GM23338 (cell line): ENCODE measurements at regions not wholly inside any gene's neighbourhood (a gene's known extent, or its start where the extent isn't known, plus 50 kb on each side); places are given as distances from the start of the nearest gene placed in this dataset.

Experiments used
- ATAC-seq: fragments of 200-7000 bp; cut with Tn5 transposase; 3 replicates; pipeline ENCODE4 v1.9.1; 2020
- DNase-seq: peaks from one replicate; pipeline ENCODE4 v3.0.0-alpha.2; 2015; ENCODE audit warnings: low spot score
- H2AFZ ChIP-seq: fragments of 200-600 bp; sonication (generic); 2 replicates; pipeline ENCODE4 v1.8.0; 2016; ENCODE audit warnings: antibody characterized with exemption, mild to moderate bottlenecking, moderate library complexity
- H3F3A ChIP-seq: fragments of 200-600 bp; sonication (generic); replicated peaks from 2 replicates; pipeline ENCODE4 v1.8.0; 2017; ENCODE audit warnings: antibody characterized with exemption, mixed run types, low read depth
- H3K27ac ChIP-seq: fragments of 200-600 bp; sonication (generic); 2 replicates; pipeline ENCODE4 v1.6.1; 2016; ENCODE audit warnings: low read depth
- H3K27me3 ChIP-seq: fragments of 200-600 bp; sonication (generic); 2 replicates; pipeline ENCODE4 v1.8.0; 2016; ENCODE audit warnings: mild to moderate bottlenecking, mixed run types, moderate library complexity; ENCODE audit not compliant: insufficient read depth
- H3K36me3 ChIP-seq: fragments of 200-600 bp; sonication (generic); 2 replicates; pipeline ENCODE4 v1.8.0; 2016; ENCODE audit warnings: mild to moderate bottlenecking; ENCODE audit not compliant: insufficient read depth
- H3K4me1 ChIP-seq: fragments of 200-600 bp; sonication (generic); 2 replicates; pipeline ENCODE4 v1.8.0; 2016; ENCODE audit warnings: mild to moderate bottlenecking, moderate library complexity; ENCODE audit not compliant: insufficient read depth
- H3K4me2 ChIP-seq: fragments of 200-600 bp; sonication (generic); 2 replicates; pipeline ENCODE4 v1.7.1; 2017; ENCODE audit warnings: mixed run types
- H3K4me3 ChIP-seq: fragments of 200-600 bp; sonication (generic); 2 replicates; pipeline ENCODE4 v1.6.1; 2016; ENCODE audit warnings: mixed run types
- H3K79me2 ChIP-seq: fragments of 200-600 bp; sonication (generic); replicated peaks from 2 replicates; pipeline ENCODE4 v1.8.0; 2017; ENCODE audit warnings: mild to moderate bottlenecking; ENCODE audit not compliant: insufficient read depth
- H3K9me2 ChIP-seq: fragments of 200-600 bp; sonication (generic); 2 replicates; pipeline ENCODE4 v1.8.0; 2017; ENCODE audit not compliant: insufficient read depth
- H4K20me1 ChIP-seq: fragments of 200-600 bp; sonication (generic); replicated peaks from 2 replicates; pipeline ENCODE4 v1.8.0; 2017; ENCODE audit warnings: mild to moderate bottlenecking; ENCODE audit not compliant: insufficient read depth
- H3K27ac Mint-ChIP-seq: 2 replicates; pipeline ENCODE4 v1.8.0; 2020; ENCODE audit warnings: inconsistent platforms, mild to moderate bottlenecking, moderate library complexity, mixed read lengths
- H3K27me3 Mint-ChIP-seq: 3 replicates; pipeline ENCODE4 v1.8.0; 2022; ENCODE audit warnings: low read depth, mild to moderate bottlenecking, moderate library complexity, mixed read lengths, inconsistent platforms; ENCODE audit not compliant: insufficient read depth, poor library complexity
- H3K36me3 Mint-ChIP-seq: 3 replicates; pipeline ENCODE4 v1.8.0; 2021; ENCODE audit warnings: low read depth, mild to moderate bottlenecking, inconsistent platforms, moderate library complexity, mixed read lengths
- H3K4me1 Mint-ChIP-seq: 3 replicates; pipeline ENCODE4 v1.8.0; 2020; ENCODE audit warnings: mild to moderate bottlenecking, inconsistent platforms, mixed read lengths
- H3K4me3 Mint-ChIP-seq: 3 replicates; pipeline ENCODE4 v1.8.0; 2021; ENCODE audit warnings: moderate library complexity, mild to moderate bottlenecking, inconsistent platforms, mixed read lengths
- H3K9me3 Mint-ChIP-seq: 3 replicates; pipeline ENCODE4 v1.8.0; 2020; ENCODE audit warnings: moderate library complexity, mild to moderate bottlenecking, inconsistent platforms, mixed read lengths
- EZH2 ChIP-seq: fragments of 200-600 bp; sonication (generic); IDR thresholded peaks from one replicate; pipeline ENCODE4 v1.8.0; 2017; ENCODE audit warnings: antibody characterized with exemption, mild to moderate bottlenecking, low read depth; ENCODE audit not compliant: unreplicated experiment
- ZNF331 ChIP-seq: fragments of 250-450 bp; sonication (Bioruptor Pico); IDR thresholded peaks from 2 replicates; pipeline ENCODE4 v1.5.0; 2020; ENCODE audit warnings: low read depth, mild to moderate bottlenecking, moderate library complexity
- TF ChIP-seq, protein P1 (sequence below): fragments of 250-450 bp; sonication (Bioruptor Pico); IDR thresholded peaks from 2 replicates; pipeline ENCODE4 v1.5.0; 2020; ENCODE audit warnings: mild to moderate bottlenecking, moderate library complexity

GRCh38 chr11:38721586-38722315 lies 2123.7 kb upstream of the RAG2 start:
- Mint-ChIP-seq H3K4me3 (no peak overlapping the region), H3K36me3 (no peaks in the 10 kb centered on the region), H3K27ac (no peak overlapping the region), H3K27me3 (no peaks in the 10 kb centered on the region), H3K4me1 (peaks cover 5% of the 10 kb centered on the region; the same call in 2 of the 3 replicates), H3K9me3 (peaks cover 5% of the 10 kb centered on the region; the same call in 1 of the 3 replicates)
- DNase-seq (no peak), ATAC-seq (no peak)
- Histone ChIP-seq H4K20me1 (no peaks in the 10 kb centered on the region), H3K36me3 (no peaks in the 10 kb centered on the region; the same call in 1 of the 2 replicates), H2AFZ (no peak overlapping the region), H3K4me2 (no peak overlapping the region), H3K4me3 (no peak overlapping the region), H3K27me3 (no peaks in the 10 kb centered on the region), H3F3A (no peaks in the 10 kb centered on the region), H3K79me2 (no peaks in the 10 kb centered on the region), H3K9me2 (no peaks in the 10 kb centered on the region), H3K27ac (no peak overlapping the region), H3K4me1 (no peaks in the 10 kb centered on the region)
- TF ChIP-seq EZH2 (no peak), ZNF331 (CRISPR knock-in tag) (no peak)
- TF ChIP-seq, protein P1, sequence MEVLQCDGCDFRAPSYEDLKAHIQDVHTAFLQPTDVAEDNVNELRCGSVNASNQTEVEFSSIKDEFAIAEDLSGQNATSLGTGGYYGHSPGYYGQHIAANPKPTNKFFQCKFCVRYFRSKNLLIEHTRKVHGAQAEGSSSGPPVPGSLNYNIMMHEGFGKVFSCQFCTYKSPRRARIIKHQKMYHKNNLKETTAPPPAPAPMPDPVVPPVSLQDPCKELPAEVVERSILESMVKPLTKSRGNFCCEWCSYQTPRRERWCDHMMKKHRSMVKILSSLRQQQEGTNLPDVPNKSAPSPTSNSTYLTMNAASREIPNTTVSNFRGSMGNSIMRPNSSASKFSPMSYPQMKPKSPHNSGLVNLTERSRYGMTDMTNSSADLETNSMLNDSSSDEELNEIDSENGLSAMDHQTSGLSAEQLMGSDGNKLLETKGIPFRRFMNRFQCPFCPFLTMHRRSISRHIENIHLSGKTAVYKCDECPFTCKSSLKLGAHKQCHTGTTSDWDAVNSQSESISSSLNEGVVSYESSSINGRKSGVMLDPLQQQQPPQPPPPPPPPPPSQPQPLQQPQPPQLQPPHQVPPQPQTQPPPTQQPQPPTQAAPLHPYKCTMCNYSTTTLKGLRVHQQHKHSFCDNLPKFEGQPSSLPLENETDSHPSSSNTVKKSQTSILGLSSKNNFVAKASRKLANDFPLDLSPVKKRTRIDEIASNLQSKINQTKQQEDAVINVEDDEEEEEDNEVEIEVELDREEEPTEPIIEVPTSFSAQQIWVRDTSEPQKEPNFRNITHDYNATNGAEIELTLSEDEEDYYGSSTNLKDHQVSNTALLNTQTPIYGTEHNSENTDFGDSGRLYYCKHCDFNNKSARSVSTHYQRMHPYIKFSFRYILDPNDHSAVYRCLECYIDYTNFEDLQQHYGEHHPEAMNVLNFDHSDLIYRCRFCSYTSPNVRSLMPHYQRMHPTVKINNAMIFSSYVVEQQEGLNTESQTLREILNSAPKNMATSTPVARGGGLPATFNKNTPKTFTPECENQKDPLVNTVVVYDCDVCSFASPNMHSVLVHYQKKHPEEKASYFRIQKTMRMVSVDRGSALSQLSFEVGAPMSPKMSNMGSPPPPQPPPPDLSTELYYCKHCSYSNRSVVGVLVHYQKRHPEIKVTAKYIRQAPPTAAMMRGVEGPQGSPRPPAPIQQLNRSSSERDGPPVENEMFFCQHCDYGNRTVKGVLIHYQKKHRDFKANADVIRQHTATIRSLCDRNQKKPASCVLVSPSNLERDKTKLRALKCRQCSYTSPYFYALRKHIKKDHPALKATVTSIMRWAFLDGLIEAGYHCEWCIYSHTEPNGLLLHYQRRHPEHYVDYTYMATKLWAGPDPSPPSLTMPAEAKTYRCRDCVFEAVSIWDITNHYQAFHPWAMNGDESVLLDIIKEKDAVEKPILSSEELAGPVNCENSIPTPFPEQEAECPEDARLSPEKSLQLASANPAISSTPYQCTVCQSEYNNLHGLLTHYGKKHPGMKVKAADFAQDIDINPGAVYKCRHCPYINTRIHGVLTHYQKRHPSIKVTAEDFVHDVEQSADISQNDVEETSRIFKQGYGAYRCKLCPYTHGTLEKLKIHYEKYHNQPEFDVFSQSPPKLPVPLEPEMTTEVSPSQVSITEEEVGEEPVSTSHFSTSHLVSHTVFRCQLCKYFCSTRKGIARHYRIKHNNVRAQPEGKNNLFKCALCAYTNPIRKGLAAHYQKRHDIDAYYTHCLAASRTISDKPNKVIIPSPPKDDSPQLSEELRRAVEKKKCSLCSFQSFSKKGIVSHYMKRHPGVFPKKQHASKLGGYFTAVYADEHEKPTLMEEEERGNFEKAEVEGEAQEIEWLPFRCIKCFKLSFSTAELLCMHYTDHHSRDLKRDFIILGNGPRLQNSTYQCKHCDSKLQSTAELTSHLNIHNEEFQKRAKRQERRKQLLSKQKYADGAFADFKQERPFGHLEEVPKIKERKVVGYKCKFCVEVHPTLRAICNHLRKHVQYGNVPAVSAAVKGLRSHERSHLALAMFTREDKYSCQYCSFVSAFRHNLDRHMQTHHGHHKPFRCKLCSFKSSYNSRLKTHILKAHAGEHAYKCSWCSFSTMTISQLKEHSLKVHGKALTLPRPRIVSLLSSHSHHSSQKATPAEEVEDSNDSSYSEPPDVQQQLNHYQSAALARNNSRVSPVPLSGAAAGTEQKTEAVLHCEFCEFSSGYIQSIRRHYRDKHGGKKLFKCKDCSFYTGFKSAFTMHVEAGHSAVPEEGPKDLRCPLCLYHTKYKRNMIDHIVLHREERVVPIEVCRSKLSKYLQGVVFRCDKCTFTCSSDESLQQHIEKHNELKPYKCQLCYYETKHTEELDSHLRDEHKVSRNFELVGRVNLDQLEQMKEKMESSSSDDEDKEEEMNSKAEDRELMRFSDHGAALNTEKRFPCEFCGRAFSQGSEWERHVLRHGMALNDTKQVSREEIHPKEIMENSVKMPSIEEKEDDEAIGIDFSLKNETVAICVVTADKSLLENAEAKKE (CRISPR knock-in tag), result no peak

GRCh38 chr11:38718659-38719058 lies 2120.6 kb upstream of the RAG2 start:
- Histone ChIP-seq H3K4me1 (no peaks in the 10 kb centered on the region), H3K4me2 (no peak overlapping the region), H4K20me1 (no peaks in the 10 kb centered on the region), H3K9me2 (no peaks in the 10 kb centered on the region), H2AFZ (no peak overlapping the region), H3K27me3 (no peaks in the 10 kb centered on the region), H3K36me3 (no peaks in the 10 kb centered on the region; the same call in 1 of the 2 replicates), H3F3A (no peaks in the 10 kb centered on the region), H3K27ac (no peak overlapping the region), H3K79me2 (no peaks in the 10 kb centered on the region), H3K4me3 (no peak overlapping the region)
- no peak; the same call in 1 of the 3 replicates for ATAC-seq
- Mint-ChIP-seq H3K27me3 (no peaks in the 10 kb centered on the region), H3K9me3 (peaks cover 2% of the 10 kb centered on the region; the same call in 1 of the 3 replicates), H3K4me3 (no peak overlapping the region), H3K4me1 (peaks cover 5% of the 10 kb centered on the region; the same call in 2 of the 3 replicates), H3K27ac (peak overlapping the region; percentile 86; the same call in 1 of the 2 replicates), H3K36me3 (no peaks in the 10 kb centered on the region)
- TF ChIP-seq, protein P1 (CRISPR knock-in tag), result 0 out of 2 replicates have a peak, but pooled peaks have one; percentile 43
- TF ChIP-seq EZH2, result no peak
- no peak for DNase-seq
